NCI-H82 treated with DMSO at 0.1 percent for 48 hours (cell line): ENCODE measurements at regions not wholly inside any gene's neighbourhood (a gene's known extent, or its start where the extent isn't known, plus 50 kb on each side); places are given as distances from the start of the nearest gene placed in this dataset.
"Not testable (repeated sequence)": the region's sequence is repeated elsewhere in the genome, so short reads cannot be mapped to it uniquely, and the experiment has no call there.

Experiments used
- DNase-seq: peaks from one replicate; lab custom pipeline; 2025; ENCODE audit not compliant: unreplicated experiment; lab: John Stamatoyannopoulos, UW

GRCh38 chr10:106392778-106393177 is 771.7 kb downstream of the SORCS1 start:
- no peak for DNase-seq

GRCh38 chr10:106387063-106387462 is 777.4 kb downstream of the SORCS1 start:
- DNase-seq = no peak

GRCh38 chr10:106384496-106384895 is 780.0 kb downstream of the SORCS1 start:
- DNase-seq = no peak

GRCh38 chr10:106380706-106381105 is 783.8 kb downstream of the SORCS1 start:
- no peak for DNase-seq

- DNase-seq = no peak
Measured at GRCh38 chr10:106378251-106378650, 786.3 kb downstream of the SORCS1 start.

GRCh38 chr10:106370751-106371150 is 793.8 kb downstream of the SORCS1 start:
- no peak for DNase-seq

GRCh38 chr10:106360870-106361269 is 803.6 kb downstream of the SORCS1 start:
- DNase-seq = no peak

- DNase-seq = no peak
Measured at GRCh38 chr10:106355450-106355849, 809.1 kb downstream of the SORCS1 start.

- no peak for DNase-seq
Measured at GRCh38 chr10:106348933-106349332, 815.6 kb downstream of the SORCS1 start.

GRCh38 chr10:106347547-106347946 is 817.0 kb downstream of the SORCS1 start:
- DNase-seq = no peak

- not testable (repeated sequence) for DNase-seq
Measured at GRCh38 chr10:106343539-106343938, 821.0 kb downstream of the SORCS1 start.

- no peak for DNase-seq
Measured at GRCh38 chr10:106341356-106341755, 823.1 kb downstream of the SORCS1 start.

- DNase-seq = no peak
Measured at GRCh38 chr10:106338486-106338885, 826.0 kb downstream of the SORCS1 start.

- no peak for DNase-seq
Measured at GRCh38 chr10:106336874-106337273, 827.6 kb downstream of the SORCS1 start.

GRCh38 chr10:106327747-106328146 is 836.8 kb downstream of the SORCS1 start:
- no peak for DNase-seq

GRCh38 chr10:106320876-106321275 is 843.6 kb downstream of the SORCS1 start:
- no peak for DNase-seq

- no peak for DNase-seq
Measured at GRCh38 chr10:106320078-106320477, 844.4 kb downstream of the SORCS1 start.

- no peak for DNase-seq
Measured at GRCh38 chr10:106317554-106317953, 847.0 kb downstream of the SORCS1 start.

- no peak for DNase-seq
Measured at GRCh38 chr10:106313041-106313440, 851.5 kb downstream of the SORCS1 start.

GRCh38 chr10:106312087-106312486 is 852.4 kb downstream of the SORCS1 start:
- DNase-seq = no peak

GRCh38 chr10:106311590-106311989 is 852.9 kb downstream of the SORCS1 start:
- DNase-seq = no peak

GRCh38 chr10:106310596-106310995 is 853.9 kb downstream of the SORCS1 start:
- no peak for DNase-seq

GRCh38 chr10:106309376-106309775 is 855.1 kb downstream of the SORCS1 start:
- DNase-seq = no peak

- no peak for DNase-seq
Measured at GRCh38 chr10:106308284-106308683, 856.2 kb downstream of the SORCS1 start.
